ENCODE measurements at regions not wholly inside any gene's neighbourhood (a gene's known extent, or its start where the extent isn't known, plus 50 kb on each side); places are given as distances from the start of the nearest gene placed in this dataset.

DNA sequence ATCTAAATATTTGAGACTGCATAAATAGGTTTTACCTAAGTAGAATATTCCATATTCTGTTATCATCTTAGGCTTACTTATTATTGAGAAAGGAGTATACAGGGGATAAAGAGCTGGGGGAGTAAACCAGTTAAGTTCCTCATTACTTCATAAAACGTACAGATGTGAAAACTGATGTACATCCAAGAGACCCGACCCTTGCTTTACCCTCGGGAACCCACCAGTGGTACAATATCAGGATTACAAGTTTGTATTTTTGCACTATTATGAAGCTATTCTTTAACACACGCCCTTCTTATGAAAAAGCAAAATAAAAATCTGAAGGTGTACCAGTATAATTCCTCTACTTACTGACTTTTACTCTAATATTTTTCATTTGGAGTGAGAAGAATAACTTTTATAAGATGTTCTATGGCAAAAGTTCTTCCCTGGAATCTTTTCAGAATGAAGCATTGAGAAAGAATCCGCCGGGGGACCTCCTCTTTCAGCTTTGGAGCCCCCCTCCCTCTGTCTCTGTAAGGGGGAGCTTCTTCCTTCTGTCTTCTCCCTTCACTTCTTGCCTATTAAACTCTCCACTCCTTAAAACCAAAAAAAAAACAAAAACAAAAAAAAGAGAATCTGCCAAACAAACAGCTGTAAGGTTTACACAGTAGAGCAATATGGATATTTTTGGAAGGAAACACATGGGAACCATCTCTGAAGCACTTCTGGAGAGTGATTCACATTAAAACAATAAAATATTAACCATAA, 550.0 kb downstream of the TNS3 start:
- Histone ChIP-seq H3K79me2 (ENCODE audit: control insufficient read depth in 1 of 2, insufficient read depth in 2 of 2, low read length in 2 of 2) (no peaks in the 10 kb centered on the region), H2BK20ac (ENCODE audit: low read length) (no peak overlapping the region), H3K27ac (ENCODE audit: low read depth, low read length) (no peak overlapping the region), H3K4ac (replicated peaks; ENCODE audit: insufficient read length, low read depth, low read length) (no peak overlapping the region), H2BK12ac (ENCODE audit: low read depth, low read length) (no peak overlapping the region), H3K23ac (ENCODE audit: insufficient read length) (no peak overlapping the region), H3K14ac (ENCODE audit: insufficient read length) (no peak overlapping the region), H2BK120ac (replicated peaks; ENCODE audit: low read depth, low read length) (no peak overlapping the region), H2BK15ac (ENCODE audit: low read length) (no peak overlapping the region), H4K8ac (ENCODE audit: extremely low read depth, insufficient read depth, low read length) (no peak overlapping the region), H3K4me1 (replicated peaks in 1 of 4; ENCODE audit: control insufficient read depth in 3 of 4, insufficient read depth in 4 of 4, low read length in 3 of 4) (no peaks in the 10 kb centered on the region), H3K23me2 (ENCODE audit: low read depth, low read length) (peaks cover 2% of the 10 kb centered on the region; the same call in 1 of the 2 replicates), H3K4me2 (ENCODE audit: insufficient read depth in 1 of 2, low read depth in 2 of 2, low read length in 2 of 2) (no peak overlapping the region), H2AFZ (ENCODE audit: low read length) (no peak overlapping the region), H3K56ac (replicated peaks; ENCODE audit: insufficient read length, low read depth, low read length) (no peak overlapping the region), H3K9me3 (ENCODE audit: insufficient read depth in 2 of 2, low read depth in 1 of 2, low read length in 1 of 2) (no peaks in the 10 kb centered on the region), H4K91ac (replicated peaks; ENCODE audit: insufficient read length, low read length) (no peak overlapping the region), H2AK5ac (ENCODE audit: low read depth, low read length) (no peak overlapping the region), H3K4me3 (ENCODE audit: extremely low read depth in 1 of 4, insufficient read depth in 2 of 4, low read depth in 3 of 4, low read length in 4 of 4) (no peak overlapping the region), H3K36me3 (ENCODE audit: control insufficient read depth in 2 of 4, insufficient read depth in 4 of 4, low read length in 3 of 4) (no peaks in the 10 kb centered on the region), H3K79me1 (ENCODE audit: low read depth, low read length) (no peaks in the 10 kb centered on the region), H3K9ac (replicated peaks in 1 of 4; ENCODE audit: extremely low read depth in 1 of 4, low read depth in 3 of 4, low read length in 3 of 4) (no peak overlapping the region), H4K5ac (ENCODE audit: insufficient read length, low read depth, low read length) (no peak overlapping the region), H4K20me1 (replicated peaks in 1 of 2; ENCODE audit: control insufficient read depth in 1 of 2, insufficient read depth in 2 of 2, low read length in 2 of 2) (peaks cover 0 to 2% of the 10 kb centered on the region in 2 experiments), H2BK5ac (ENCODE audit: low read depth, low read length) (no peak overlapping the region), H3K27me3 (replicated peaks in 1 of 4; ENCODE audit: control insufficient read depth in 3 of 4, extremely low read depth in 1 of 4, insufficient read depth in 3 of 4, low read length in 3 of 4) (no peaks in the 10 kb centered on the region; a peak in 1 of 7 replicates), H3K18ac (ENCODE audit: extremely low read depth, low read length) (no peak overlapping the region)
- no peak for FAIRE-seq
- TF ChIP-seq CHD1 (IDR thresholded peaks at IDR 0.05; ENCODE audit: low read depth, low read length) (no peak), YY1 (IDR thresholded peaks at IDR 0.05; ENCODE audit: low read depth, low read length) (no peak), POLR2AphosphoS5 (IDR thresholded peaks at IDR 0.05; ENCODE audit: low read depth, low read length) (no peak), EGR1 (IDR thresholded peaks at IDR 0.05; ENCODE audit: borderline replicate concordance, low read depth, low read length) (no peak), SP1 (IDR thresholded peaks at IDR 0.05; ENCODE audit: low read depth, low read length) (no peak), CREB1 (IDR thresholded peaks at IDR 0.05) (no peak), FOSL1 (IDR thresholded peaks at IDR 0.05; ENCODE audit: insufficient read depth, low read depth, low read length) (no peak)
- TF ChIP-seq, protein P1, sequence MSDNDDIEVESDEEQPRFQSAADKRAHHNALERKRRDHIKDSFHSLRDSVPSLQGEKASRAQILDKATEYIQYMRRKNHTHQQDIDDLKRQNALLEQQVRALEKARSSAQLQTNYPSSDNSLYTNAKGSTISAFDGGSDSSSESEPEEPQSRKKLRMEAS (IDR thresholded peaks at IDR 0.05), result no peak
- DNase-seq (ENCODE audit: low read depth in 1 of 2, low spot score in 2 of 2), result no peak
- WGBS, 2 experiments (ENCODE audit: extremely low coverage in 1 of 2, insufficient coverage in 1 of 2, insufficient read length in 1 of 2, insufficient replicate concordance in 2 of 2, low coverage in 1 of 2, low lambda C conversion rate in 2 of 2, missing lambda C conversion rate in 1 of 2), result 91% methylated on average over 4 of the region's 6 CpGs; no CpG with 5 or more reads in 1 of the 2 experiments
- POLR2A ChIA-PET (ENCODE audit: partially characterized antibody), result no interaction called here
- CTCF ChIA-PET (ENCODE audit: partially characterized antibody), result interaction anchor here (0.6 to 1.6 kb wide), 3 partner anchors 12 to 138 kb away, joined by 3 read pairs; no protein-coding TSS in a partner anchor

All from H1 (cell line).